ENCODE measurements at regions not wholly inside any gene's neighbourhood (a gene's known extent, or its start where the extent isn't known, plus 50 kb on each side); places are given as distances from the start of the nearest gene placed in this dataset.

DNA sequence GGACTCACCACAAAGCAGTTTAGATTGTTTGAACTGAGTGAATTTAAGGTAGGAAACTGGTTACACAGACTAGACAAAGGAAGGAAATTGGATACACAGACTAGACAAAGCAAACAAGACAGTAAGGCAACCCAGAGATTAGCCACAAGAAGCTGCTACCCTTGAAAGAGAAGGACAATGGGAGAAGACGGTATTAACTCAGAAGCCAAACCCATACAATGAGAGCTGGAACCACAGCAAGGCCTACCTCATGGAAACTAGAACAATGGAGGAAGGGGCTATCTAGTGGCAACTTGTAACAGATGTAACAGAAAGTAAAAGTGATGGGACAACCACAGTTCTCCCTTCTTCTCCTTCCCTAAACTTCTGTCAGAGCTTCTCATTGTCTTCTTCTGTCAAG, 410.9 kb upstream of the SPRY2 start:
- no peak overlapping the region for H3K27ac ChIP-seq
- no peak for TF ChIP-seq ZFX (IDR thresholded peaks at IDR 0.05)
- TF ChIP-seq, protein P1, sequence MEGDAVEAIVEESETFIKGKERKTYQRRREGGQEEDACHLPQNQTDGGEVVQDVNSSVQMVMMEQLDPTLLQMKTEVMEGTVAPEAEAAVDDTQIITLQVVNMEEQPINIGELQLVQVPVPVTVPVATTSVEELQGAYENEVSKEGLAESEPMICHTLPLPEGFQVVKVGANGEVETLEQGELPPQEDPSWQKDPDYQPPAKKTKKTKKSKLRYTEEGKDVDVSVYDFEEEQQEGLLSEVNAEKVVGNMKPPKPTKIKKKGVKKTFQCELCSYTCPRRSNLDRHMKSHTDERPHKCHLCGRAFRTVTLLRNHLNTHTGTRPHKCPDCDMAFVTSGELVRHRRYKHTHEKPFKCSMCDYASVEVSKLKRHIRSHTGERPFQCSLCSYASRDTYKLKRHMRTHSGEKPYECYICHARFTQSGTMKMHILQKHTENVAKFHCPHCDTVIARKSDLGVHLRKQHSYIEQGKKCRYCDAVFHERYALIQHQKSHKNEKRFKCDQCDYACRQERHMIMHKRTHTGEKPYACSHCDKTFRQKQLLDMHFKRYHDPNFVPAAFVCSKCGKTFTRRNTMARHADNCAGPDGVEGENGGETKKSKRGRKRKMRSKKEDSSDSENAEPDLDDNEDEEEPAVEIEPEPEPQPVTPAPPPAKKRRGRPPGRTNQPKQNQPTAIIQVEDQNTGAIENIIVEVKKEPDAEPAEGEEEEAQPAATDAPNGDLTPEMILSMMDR (conservative IDR thresholded peaks at IDR 0.05): no peak

DNA sequence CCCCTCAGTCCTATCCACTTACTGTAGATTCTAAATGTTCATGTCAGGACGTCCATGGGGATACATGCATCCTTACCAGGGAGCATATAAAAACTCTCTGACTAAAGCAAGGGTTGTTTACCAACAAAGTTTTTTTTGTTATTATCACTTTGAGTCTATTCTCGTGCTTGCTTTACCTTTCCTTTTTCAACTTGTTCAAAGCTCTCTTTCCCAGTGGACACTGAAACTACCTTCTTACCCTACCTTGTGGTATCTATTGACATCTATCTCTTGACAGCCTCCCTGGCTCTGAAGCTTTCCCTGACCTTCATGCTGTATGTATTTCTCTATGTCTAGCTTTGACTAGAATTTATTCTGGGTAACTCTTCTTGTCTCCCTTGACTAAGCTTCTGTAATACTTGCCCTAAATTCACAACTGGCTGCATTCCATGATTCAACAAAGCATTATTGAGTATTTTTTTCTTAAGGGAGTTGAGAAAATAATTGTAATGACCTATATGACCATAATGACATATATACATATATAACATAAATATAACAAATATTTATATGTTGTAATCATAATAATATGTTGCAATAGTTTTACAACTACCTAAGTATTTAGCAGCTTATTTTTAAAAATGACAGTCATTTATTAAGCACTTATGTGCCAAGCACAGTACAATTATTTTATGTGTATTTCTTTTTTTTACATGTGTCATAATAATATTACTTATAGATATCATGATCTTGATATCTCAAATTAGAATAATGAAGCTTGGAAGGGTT, 403.4 kb upstream of the SPRY2 start:
- H3K27ac ChIP-seq: no peak overlapping the region
- TF ChIP-seq, protein P1 (conservative IDR thresholded peaks at IDR 0.05): no peak
- no peak for TF ChIP-seq ZFX (IDR thresholded peaks at IDR 0.05)

DNA sequence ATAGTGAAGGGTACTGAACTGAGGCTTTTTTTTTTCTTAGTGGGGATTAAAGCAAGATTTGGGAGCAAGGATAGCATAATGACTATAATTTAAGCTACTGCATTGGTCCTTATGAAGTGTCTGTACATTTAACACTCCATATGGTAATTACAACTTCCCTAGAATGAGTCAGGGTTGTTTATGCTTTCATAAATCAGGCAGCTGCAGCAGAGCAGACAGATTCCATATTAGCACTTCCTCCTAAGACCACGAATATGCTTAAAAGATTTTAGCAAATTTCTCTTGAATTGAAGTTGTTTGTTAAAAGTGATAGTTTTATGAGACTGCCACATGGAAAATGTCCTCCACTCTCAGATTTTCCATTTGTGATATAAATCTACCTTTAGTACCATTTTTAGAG, 401.1 kb upstream of the SPRY2 start:
- no peak for TF ChIP-seq ZFX (IDR thresholded peaks at IDR 0.05)
- TF ChIP-seq, protein P1 (conservative IDR thresholded peaks at IDR 0.05): no peak
- no peak overlapping the region for H3K27ac ChIP-seq

DNA sequence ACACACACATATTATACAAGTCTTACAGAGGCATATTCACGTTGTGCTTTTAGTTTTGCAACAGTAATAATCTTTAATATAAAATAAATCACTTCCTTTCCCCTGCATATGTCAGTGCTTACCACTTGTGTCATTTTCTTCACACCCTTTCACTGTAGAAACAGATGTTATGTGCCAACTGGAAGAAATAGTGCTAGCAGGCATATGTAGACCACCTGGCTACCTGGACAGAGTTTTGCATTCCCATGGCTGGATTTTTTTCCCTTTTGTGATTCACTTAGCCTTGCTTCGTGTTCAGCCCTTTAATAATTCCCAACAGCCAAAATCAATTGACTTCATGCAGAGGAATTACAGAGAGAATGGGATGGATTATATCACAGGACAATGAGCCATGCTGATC, 399.1 kb upstream of the SPRY2 start:
- TF ChIP-seq ZFX (IDR thresholded peaks at IDR 0.05): no peak
- TF ChIP-seq, protein P1 (conservative IDR thresholded peaks at IDR 0.05): no peak
- H3K27ac ChIP-seq: no peak overlapping the region

DNA sequence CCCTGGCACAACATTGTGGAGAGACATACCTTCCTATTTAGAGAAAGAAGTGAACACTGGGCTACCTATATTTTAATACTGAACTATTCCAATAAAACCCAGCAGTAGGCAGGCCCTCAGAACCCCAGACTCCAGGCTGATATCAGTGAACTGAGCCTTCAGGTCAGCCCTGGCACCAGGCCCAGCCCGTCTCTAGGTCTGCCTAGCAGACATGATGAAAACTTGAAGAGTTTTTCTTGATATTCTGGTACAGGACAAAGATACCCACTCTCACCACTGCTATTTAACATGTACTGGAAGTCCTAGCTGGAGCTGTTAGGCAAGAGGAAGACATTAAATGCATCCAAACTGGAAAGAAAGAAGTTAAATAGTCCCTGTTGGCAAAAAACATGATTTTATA, 396.6 kb upstream of the SPRY2 start:
- no peak overlapping the region for H3K27ac ChIP-seq
- TF ChIP-seq, protein P1 (conservative IDR thresholded peaks at IDR 0.05): no peak
- no peak for TF ChIP-seq ZFX (IDR thresholded peaks at IDR 0.05)

DNA sequence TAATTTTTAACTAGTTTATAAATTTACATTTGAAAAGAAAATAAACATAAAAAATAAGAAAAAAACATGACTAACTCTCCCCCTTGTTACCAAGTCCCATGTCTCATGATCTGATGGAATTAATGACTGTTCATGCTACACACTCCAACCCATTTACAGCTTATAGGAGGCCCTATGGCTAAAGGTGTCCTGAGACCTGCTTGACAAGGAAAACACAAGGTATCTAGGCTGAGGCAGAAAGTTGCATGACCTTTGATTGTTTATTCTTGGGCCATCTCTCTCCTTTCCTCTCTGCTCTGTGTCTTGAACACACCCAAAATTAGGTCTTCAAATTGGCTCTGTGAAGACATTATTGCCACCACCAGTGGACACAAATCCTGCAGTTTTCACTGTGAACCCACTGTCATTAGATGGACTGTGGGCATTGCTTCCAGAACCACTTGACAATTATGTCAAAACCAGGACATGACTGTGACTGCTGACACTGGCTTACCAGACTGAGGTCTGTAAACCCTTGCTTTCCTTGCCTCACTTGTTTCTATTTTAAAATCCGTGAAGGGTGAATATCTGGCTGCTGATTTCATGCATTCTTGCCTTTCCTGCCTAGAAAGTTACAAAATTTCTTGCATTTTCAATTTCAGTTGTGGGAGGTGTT, 386.5 kb upstream of the SPRY2 start:
- H3K27ac ChIP-seq: no peak overlapping the region
- TF ChIP-seq ZFX (IDR thresholded peaks at IDR 0.05): no peak
- TF ChIP-seq, protein P1 (conservative IDR thresholded peaks at IDR 0.05): no peak

DNA sequence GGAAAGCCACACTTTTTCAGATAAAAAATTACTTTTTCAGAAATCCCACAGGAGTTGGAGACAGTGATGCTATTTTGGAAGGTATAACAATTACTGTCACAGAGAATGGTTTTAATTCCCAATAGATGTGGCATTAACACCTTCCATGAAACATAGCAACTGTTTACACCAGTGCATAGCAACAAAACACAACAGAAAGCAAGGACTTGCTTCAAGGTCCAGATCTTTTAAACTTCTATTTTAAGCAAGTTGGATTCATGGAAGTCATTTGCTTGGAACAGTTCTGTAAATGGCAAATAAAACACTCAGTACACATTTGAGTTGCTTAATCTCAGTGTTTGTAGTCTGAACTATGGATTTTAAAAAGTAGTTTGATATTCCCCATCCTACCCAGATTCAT, 385.9 kb upstream of the SPRY2 start:
- H3K27ac ChIP-seq: no peak overlapping the region
- TF ChIP-seq, protein P1 (conservative IDR thresholded peaks at IDR 0.05): no peak
- no peak for TF ChIP-seq ZFX (IDR thresholded peaks at IDR 0.05)
